SJCRH30 (cell line): ENCODE measurements at regions not wholly inside any gene's neighbourhood (a gene's known extent, or its start where the extent isn't known, plus 50 kb on each side); places are given as distances from the start of the nearest gene placed in this dataset.

Source experiments
- DNase-seq, 2 experiments: peaks; one replicate each; pipeline ENCODE4 v3.0.0-alpha.2; 2015 to 2020
- H3K27ac ChIP-seq: fragments of 250-450 bp; sonication (Bioruptor Pico); 2 replicates; pipeline ENCODE4 v1.5.1; 2020; ENCODE audit warnings: mild to moderate bottlenecking, moderate library complexity
- H3K27me3 ChIP-seq: fragments of 250-450 bp; sonication (Bioruptor Pico); 2 replicates; pipeline ENCODE4 v1.5.1; 2020; ENCODE audit warnings: mild to moderate bottlenecking, moderate library complexity
- H3K36me3 ChIP-seq: fragments of 250-450 bp; sonication (Bioruptor Pico); 2 replicates; pipeline ENCODE4 v1.5.1; 2020; ENCODE audit warnings: mild to moderate bottlenecking, moderate library complexity
- H3K4me1 ChIP-seq: fragments of 250-450 bp; sonication (Bioruptor Pico); 2 replicates; pipeline ENCODE4 v1.5.1; 2020; ENCODE audit warnings: mild to moderate bottlenecking, moderate library complexity
- H3K4me3 ChIP-seq: fragments of 250-450 bp; sonication (Bioruptor Pico); 2 replicates; pipeline ENCODE4 v1.5.1; 2020; ENCODE audit warnings: mild to moderate bottlenecking, moderate library complexity
- H3K9me3 ChIP-seq: fragments of 250-450 bp; sonication (Bioruptor Pico); replicated peaks from 2 replicates; pipeline ENCODE4 v1.5.1; 2020; ENCODE audit warnings: mild to moderate bottlenecking, moderate library complexity

- H3K4me3 ChIP-seq: no peak overlapping the region
- no peaks in the 10 kb centered on the region for H3K36me3 ChIP-seq
- DNase-seq: no peak
- no peak overlapping the region for H3K27ac ChIP-seq
- no peaks in the 10 kb centered on the region; the same call in 1 of the 2 replicates for H3K27me3 ChIP-seq
- no peaks in the 10 kb centered on the region; the same call in 1 of the 2 replicates for H3K4me1 ChIP-seq
- H3K9me3 ChIP-seq: no peaks in the 10 kb centered on the region
These were observed 155.1 kb downstream of the PRDM13 start for GRCh38 chr6:99761711-99762110.

- DNase-seq: no peak
- H3K4me3 ChIP-seq: no peak overlapping the region
- no peaks in the 10 kb centered on the region for H3K36me3 ChIP-seq
- H3K9me3 ChIP-seq: no peaks in the 10 kb centered on the region
- no peaks in the 10 kb centered on the region for H3K27me3 ChIP-seq
- no peak overlapping the region for H3K27ac ChIP-seq
- H3K4me1 ChIP-seq: no peaks in the 10 kb centered on the region; the same call in 1 of the 2 replicates
These were observed 161.5 kb downstream of the PRDM13 start for GRCh38 chr6:99768166-99768565.

GRCh38 chr6:99779631-99780555 is 173.3 kb downstream of the PRDM13 start:
- H3K27ac ChIP-seq: no peak overlapping the region
- H3K4me1 ChIP-seq: no peaks in the 10 kb centered on the region
- no peak overlapping the region for H3K4me3 ChIP-seq
- no peaks in the 10 kb centered on the region for H3K36me3 ChIP-seq
- H3K9me3 ChIP-seq: no peaks in the 10 kb centered on the region
- H3K27me3 ChIP-seq: no peaks in the 10 kb centered on the region
- no peak for DNase-seq

GRCh38 chr6:99780556-99780885 is 173.9 kb downstream of the PRDM13 start:
- no peaks in the 10 kb centered on the region for H3K4me1 ChIP-seq
- H3K4me3 ChIP-seq: no peak overlapping the region
- H3K27me3 ChIP-seq: no peaks in the 10 kb centered on the region
- H3K9me3 ChIP-seq: no peaks in the 10 kb centered on the region
- no peak overlapping the region for H3K27ac ChIP-seq
- H3K36me3 ChIP-seq: no peaks in the 10 kb centered on the region
- DNase-seq: no peak

- no peak for DNase-seq
- no peaks in the 10 kb centered on the region for H3K4me1 ChIP-seq
- H3K9me3 ChIP-seq: no peaks in the 10 kb centered on the region
- no peaks in the 10 kb centered on the region; the same call in 1 of the 2 replicates for H3K27me3 ChIP-seq
- no peaks in the 10 kb centered on the region for H3K36me3 ChIP-seq
- no peak overlapping the region for H3K4me3 ChIP-seq
- no peak overlapping the region for H3K27ac ChIP-seq
These were observed 183.1 kb downstream of the PRDM13 start for GRCh38 chr6:99789767-99790166.

- Histone ChIP-seq H3K27ac (no peak overlapping the region), H3K4me3 (no peak overlapping the region), H3K27me3 (no peaks in the 10 kb centered on the region; the same call in 1 of the 2 replicates), H3K9me3 (no peaks in the 10 kb centered on the region), H3K4me1 (no peaks in the 10 kb centered on the region), H3K36me3 (no peaks in the 10 kb centered on the region)
- no peak for DNase-seq
These were observed 184.0 kb downstream of the PRDM13 start for GRCh38 chr6:99790679-99791078.

- Histone ChIP-seq H3K4me3 (no peak overlapping the region), H3K4me1 (no peaks in the 10 kb centered on the region), H3K27me3 (no peaks in the 10 kb centered on the region), H3K36me3 (no peaks in the 10 kb centered on the region), H3K27ac (no peak overlapping the region), H3K9me3 (no peaks in the 10 kb centered on the region)
- no peak for DNase-seq
These were observed 192.2 kb downstream of the MCHR2 start for GRCh38 chr6:99801805-99802204.

GRCh38 chr6:99802396-99803031 is 191.5 kb downstream of the MCHR2 start:
- H3K4me3 ChIP-seq: no peak overlapping the region
- DNase-seq: no peak
- no peak overlapping the region for H3K27ac ChIP-seq
- no peaks in the 10 kb centered on the region for H3K4me1 ChIP-seq
- H3K36me3 ChIP-seq: no peaks in the 10 kb centered on the region
- no peaks in the 10 kb centered on the region for H3K9me3 ChIP-seq
- no peaks in the 10 kb centered on the region for H3K27me3 ChIP-seq

GRCh38 chr6:99808992-99809391 is 185.0 kb downstream of the MCHR2 start:
- Histone ChIP-seq H3K4me1 (no peaks in the 10 kb centered on the region), H3K27me3 (no peaks in the 10 kb centered on the region), H3K9me3 (no peaks in the 10 kb centered on the region), H3K36me3 (no peaks in the 10 kb centered on the region), H3K4me3 (no peak overlapping the region), H3K27ac (no peak overlapping the region)
- no peak for DNase-seq

- no peak overlapping the region for H3K4me3 ChIP-seq
- H3K27ac ChIP-seq: no peak overlapping the region
- no peaks in the 10 kb centered on the region for H3K9me3 ChIP-seq
- H3K27me3 ChIP-seq: no peaks in the 10 kb centered on the region
- no peaks in the 10 kb centered on the region for H3K4me1 ChIP-seq
- H3K36me3 ChIP-seq: no peaks in the 10 kb centered on the region
- no peak for DNase-seq
These were observed 183.7 kb downstream of the MCHR2 start for GRCh38 chr6:99810295-99810694.

- Histone ChIP-seq H3K4me1 (no peaks in the 10 kb centered on the region), H3K9me3 (no peaks in the 10 kb centered on the region), H3K36me3 (no peaks in the 10 kb centered on the region), H3K4me3 (no peak overlapping the region), H3K27me3 (no peaks in the 10 kb centered on the region), H3K27ac (no peak overlapping the region)
- DNase-seq: no peak
These were observed 182.9 kb downstream of the MCHR2 start for GRCh38 chr6:99810942-99811620.

- Histone ChIP-seq H3K4me3 (no peak overlapping the region), H3K9me3 (no peaks in the 10 kb centered on the region)
These were observed 182.4 kb downstream of the MCHR2 start for GRCh38 chr6:99811636-99812035.

GRCh38 chr6:99813565-99813964 is 180.5 kb downstream of the MCHR2 start:
- Histone ChIP-seq H3K27ac (no peak overlapping the region), H3K4me1 (no peaks in the 10 kb centered on the region), H3K27me3 (no peaks in the 10 kb centered on the region), H3K36me3 (no peaks in the 10 kb centered on the region), H3K9me3 (no peaks in the 10 kb centered on the region), H3K4me3 (no peak overlapping the region)
- no peak for DNase-seq

More at GRCh38 chr6:99811636-99812035, 182.4 kb downstream of the MCHR2 start:
- H3K4me1 ChIP-seq: no peaks in the 10 kb centered on the region
- H3K27me3 ChIP-seq: no peaks in the 10 kb centered on the region
- no peak overlapping the region for H3K27ac ChIP-seq
- H3K36me3 ChIP-seq: no peaks in the 10 kb centered on the region
- DNase-seq: no peak

GRCh38 chr6:99814230-99814928 is 179.6 kb downstream of the MCHR2 start:
- no peak for DNase-seq
- H3K27me3 ChIP-seq: no peaks in the 10 kb centered on the region
- no peak overlapping the region for H3K4me3 ChIP-seq
- no peak overlapping the region for H3K27ac ChIP-seq
- no peaks in the 10 kb centered on the region for H3K4me1 ChIP-seq
- no peaks in the 10 kb centered on the region for H3K36me3 ChIP-seq
- no peaks in the 10 kb centered on the region for H3K9me3 ChIP-seq
